ENCODE measurements at regions not wholly inside any gene's neighbourhood (a gene's known extent, or its start where the extent isn't known, plus 50 kb on each side); places are given as distances from the start of the nearest gene placed in this dataset.

DNA sequence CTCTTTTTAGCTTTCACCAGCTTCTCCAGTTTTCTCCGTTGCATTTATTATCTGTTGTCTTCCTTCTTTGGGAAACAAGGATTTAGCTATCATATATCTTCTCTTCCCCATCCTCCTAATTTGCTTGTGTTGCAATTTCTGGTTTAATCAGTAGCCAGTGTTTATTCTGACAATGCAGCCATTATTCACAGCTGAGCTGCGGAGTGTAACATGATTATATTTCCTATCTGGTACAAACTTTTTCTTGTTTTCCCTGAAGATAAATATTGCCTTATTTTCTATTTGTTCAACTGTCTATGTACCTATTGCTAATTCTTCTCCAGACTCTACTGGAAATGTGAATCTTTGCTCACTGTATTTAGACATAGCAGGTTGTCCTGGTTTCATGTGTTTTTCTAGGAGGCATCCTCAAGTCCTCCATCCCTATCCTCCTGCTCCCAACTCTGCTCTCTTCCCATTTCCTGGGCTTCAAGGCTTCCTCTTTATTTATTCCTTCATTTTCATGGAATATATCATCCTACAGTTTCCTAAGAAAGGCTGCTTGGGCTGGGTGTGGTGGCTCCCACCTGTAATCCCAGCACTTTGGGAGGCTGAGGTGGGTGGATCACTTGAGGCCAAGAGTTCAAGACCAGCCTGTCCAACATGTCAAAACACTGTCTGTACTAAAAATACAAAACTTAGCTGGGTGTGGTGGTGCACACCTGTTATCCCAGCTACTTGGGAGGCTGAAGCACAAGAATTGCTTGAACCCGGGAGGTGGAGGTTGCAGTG, 72.4 kb upstream of the KDM7A start:
- intact Hi-C loops (cut with DNase I) = no loop called here
- Histone ChIP-seq H3K36me3 (no peaks in the 10 kb centered on the region), H3K9me3 (no peaks in the 10 kb centered on the region), H3K4me1 (replicated peaks) (no peaks in the 10 kb centered on the region), H3K27ac (no peak overlapping the region), H3K4me3 (no peak overlapping the region), H3K27me3 (replicated peaks; ENCODE audit: insufficient read depth) (no peaks in the 10 kb centered on the region)
- 70% methylated on average over 3 of the region's 3 CpGs for WGBS
- TF ChIP-seq, protein P1, sequence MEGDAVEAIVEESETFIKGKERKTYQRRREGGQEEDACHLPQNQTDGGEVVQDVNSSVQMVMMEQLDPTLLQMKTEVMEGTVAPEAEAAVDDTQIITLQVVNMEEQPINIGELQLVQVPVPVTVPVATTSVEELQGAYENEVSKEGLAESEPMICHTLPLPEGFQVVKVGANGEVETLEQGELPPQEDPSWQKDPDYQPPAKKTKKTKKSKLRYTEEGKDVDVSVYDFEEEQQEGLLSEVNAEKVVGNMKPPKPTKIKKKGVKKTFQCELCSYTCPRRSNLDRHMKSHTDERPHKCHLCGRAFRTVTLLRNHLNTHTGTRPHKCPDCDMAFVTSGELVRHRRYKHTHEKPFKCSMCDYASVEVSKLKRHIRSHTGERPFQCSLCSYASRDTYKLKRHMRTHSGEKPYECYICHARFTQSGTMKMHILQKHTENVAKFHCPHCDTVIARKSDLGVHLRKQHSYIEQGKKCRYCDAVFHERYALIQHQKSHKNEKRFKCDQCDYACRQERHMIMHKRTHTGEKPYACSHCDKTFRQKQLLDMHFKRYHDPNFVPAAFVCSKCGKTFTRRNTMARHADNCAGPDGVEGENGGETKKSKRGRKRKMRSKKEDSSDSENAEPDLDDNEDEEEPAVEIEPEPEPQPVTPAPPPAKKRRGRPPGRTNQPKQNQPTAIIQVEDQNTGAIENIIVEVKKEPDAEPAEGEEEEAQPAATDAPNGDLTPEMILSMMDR (IDR thresholded peaks at IDR 0.05) = no peak
- TF ChIP-seq POLR2AphosphoS5 (IDR thresholded peaks at IDR 0.05) (no peak), POLR2A (IDR thresholded peaks at IDR 0.05) (no peak)
- DNase-seq (ENCODE audit: low spot score) = no peak

DNA sequence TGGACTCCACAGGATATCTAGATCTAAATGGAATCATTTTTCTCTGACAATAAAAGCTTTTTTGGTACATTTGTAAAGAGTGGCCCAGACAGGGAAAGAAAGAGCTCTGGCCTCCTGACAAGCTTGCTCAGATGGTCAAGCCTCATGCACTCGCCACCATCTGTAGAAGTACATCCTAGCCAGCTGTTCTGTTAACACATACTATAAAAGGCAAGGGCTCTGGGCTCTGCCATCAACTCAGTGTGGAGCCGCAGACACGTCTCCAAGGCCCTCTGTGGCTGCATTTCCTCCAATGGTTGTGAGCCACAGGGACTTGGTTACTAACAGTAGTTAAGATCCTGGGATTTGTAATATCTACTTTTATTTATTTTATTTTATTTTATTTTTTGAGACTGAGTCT, 70.8 kb upstream of the KDM7A start:
- no peak overlapping the region for H3K4me3 ChIP-seq
- H3K27ac ChIP-seq = no peak overlapping the region
- H3K36me3 ChIP-seq = no peaks in the 10 kb centered on the region
- peaks cover 2% of the 10 kb centered on the region for H3K4me1 ChIP-seq (replicated peaks)
- TF ChIP-seq, protein P1 (IDR thresholded peaks at IDR 0.05) = no peak
- TF ChIP-seq POLR2A (IDR thresholded peaks at IDR 0.05) = no peak
- TF ChIP-seq POLR2AphosphoS5 (IDR thresholded peaks at IDR 0.05) = no peak
- H3K27me3 ChIP-seq (replicated peaks; ENCODE audit: insufficient read depth) = no peaks in the 10 kb centered on the region
- DNase-seq (ENCODE audit: low spot score) = no peak
- no peaks in the 10 kb centered on the region for H3K9me3 ChIP-seq
- intact Hi-C loops (cut with DNase I) = no loop called here
- WGBS = 79% methylated on average over 3 of the region's 3 CpGs

DNA sequence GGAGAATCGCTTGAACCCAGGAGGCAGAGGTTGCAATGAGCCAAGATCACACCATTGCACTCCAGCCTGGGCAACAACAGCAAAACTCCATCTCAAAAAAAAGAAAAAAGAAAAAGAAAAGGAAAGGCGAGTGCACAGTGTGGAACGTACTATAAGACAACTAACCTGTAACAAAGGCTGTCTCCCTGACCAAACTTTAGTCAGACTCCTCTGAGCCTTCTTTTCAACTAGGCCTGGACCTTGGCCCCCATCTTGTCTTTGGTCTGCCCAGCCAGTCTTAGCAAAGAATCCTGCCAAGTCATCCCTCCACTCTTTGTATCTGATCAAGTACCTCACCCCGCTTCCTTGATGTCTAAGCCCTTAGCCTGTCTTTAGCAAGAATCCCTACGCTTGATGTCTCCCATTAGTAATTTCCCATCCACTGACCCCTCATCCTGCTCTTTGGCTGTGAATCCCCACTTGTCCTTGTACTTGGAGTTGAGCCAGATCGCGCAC, 68.9 kb upstream of the KDM7A start:
- TF ChIP-seq POLR2AphosphoS5 (IDR thresholded peaks at IDR 0.05) = no peak
- no peak for TF ChIP-seq POLR2A (IDR thresholded peaks at IDR 0.05)
- TF ChIP-seq, protein P1 (IDR thresholded peaks at IDR 0.05) = no peak
- 92% methylated on average over 7 of the region's 7 CpGs for WGBS
- H3K4me1 ChIP-seq (replicated peaks) = peaks cover 6% of the 10 kb centered on the region
- no peaks in the 10 kb centered on the region for H3K36me3 ChIP-seq
- no peaks in the 10 kb centered on the region for H3K27me3 ChIP-seq (replicated peaks; ENCODE audit: insufficient read depth)
- intact Hi-C loops (cut with DNase I) = no loop called here
- H3K27ac ChIP-seq = no peak overlapping the region
- no peak for DNase-seq (ENCODE audit: low spot score)
- H3K4me3 ChIP-seq = no peak overlapping the region
- H3K9me3 ChIP-seq = no peaks in the 10 kb centered on the region

DNA sequence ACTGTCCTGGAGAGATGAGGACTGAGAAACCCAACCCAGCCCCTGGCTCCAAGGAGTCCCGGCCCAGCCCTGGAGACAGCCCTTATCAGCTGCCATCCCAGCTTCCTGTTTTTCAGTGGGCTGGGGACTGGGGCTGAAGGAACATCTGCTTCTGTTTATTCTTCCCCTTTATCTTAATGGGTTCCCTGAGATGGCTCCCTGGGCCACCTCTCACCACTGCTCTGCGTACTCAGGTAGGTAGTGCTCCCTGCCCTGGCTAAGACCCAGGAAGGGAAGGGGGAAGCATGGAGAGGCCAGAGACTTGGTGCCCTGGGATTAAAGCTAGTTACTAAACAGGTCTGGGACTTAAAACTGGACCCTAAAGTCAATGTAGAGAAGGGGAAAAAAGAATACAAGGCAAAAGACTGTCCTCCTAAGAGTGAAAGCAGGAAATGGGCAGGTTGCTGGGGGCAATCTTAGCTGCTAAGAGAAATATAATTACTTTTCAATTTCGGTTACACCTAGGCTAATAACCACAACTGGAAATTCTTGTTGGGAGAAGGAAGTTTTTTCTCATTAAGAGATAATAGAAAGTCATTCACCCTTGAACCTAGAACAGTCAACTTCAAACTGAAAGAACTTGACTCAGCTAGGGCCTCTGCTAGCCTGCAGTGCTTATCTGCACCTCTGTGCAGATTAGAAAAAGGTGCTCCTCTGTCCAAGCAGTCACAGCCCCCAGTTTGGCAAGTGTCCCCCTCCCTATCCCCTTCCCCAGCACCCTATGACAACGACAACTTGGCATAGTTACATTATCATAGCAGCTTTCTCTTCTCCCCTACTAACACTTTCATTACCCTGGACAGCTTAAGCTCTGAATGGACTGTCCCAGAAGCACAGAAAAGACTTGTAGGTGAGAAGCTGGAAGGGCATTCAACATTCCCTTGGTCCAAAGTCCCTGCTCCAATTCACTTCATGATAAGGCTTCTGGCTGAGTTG, 65.6 kb upstream of the KDM7A start:
- no peak for DNase-seq (ENCODE audit: low spot score)
- TF ChIP-seq, protein P1 (IDR thresholded peaks at IDR 0.05) = no peak
- TF ChIP-seq POLR2A (IDR thresholded peaks at IDR 0.05) = no peak
- TF ChIP-seq POLR2AphosphoS5 (IDR thresholded peaks at IDR 0.05) = no peak
- WGBS = 53% methylated on average over 4 of the region's 4 CpGs
- H3K27me3 ChIP-seq (replicated peaks; ENCODE audit: insufficient read depth) = no peaks in the 10 kb centered on the region
- no peaks in the 10 kb centered on the region for H3K9me3 ChIP-seq
- no peaks in the 10 kb centered on the region for H3K36me3 ChIP-seq
- H3K4me1 ChIP-seq (replicated peaks) = peaks cover 6% of the 10 kb centered on the region
- H3K27ac ChIP-seq = no peak overlapping the region
- H3K4me3 ChIP-seq = no peak overlapping the region
- intact Hi-C loops (cut with DNase I) = no loop called here

Measured in prostate gland (tissue), 2 donors.